Loucy (cell line): ENCODE measurements at regions not wholly inside any gene's neighbourhood (a gene's known extent, or its start where the extent isn't known, plus 50 kb on each side); places are given as distances from the start of the nearest gene placed in this dataset.

Experiments
- H2AFZ ChIP-seq: fragments of 200-600 bp; sonication (generic); 2 replicates; pipeline ENCODE4 v1.6.0; 2016; ENCODE audit warnings: antibody characterized with exemption, mild to moderate bottlenecking, low read length, moderate library complexity
- H3F3A ChIP-seq: fragments of 200-600 bp; 2 replicates; pipeline ENCODE4 v1.6.0; 2016; ENCODE audit warnings: antibody characterized with exemption, low read depth, mild to moderate bottlenecking
- H3K27me3 ChIP-seq: fragments of 200-600 bp; sonication (generic); 2 replicates; pipeline ENCODE4 v1.6.1; 2014; ENCODE audit warnings: low read length, mild to moderate bottlenecking; ENCODE audit not compliant: insufficient read depth, poor library complexity, severe bottlenecking
- H3K36me3 ChIP-seq: fragments of 200-600 bp; sonication (generic); 2 replicates; pipeline ENCODE4 v1.6.1; 2016; ENCODE audit warnings: low read length; ENCODE audit not compliant: insufficient read depth
- H3K4me1 ChIP-seq: fragments of 200-600 bp; sonication (generic); 2 replicates; pipeline ENCODE4 v1.5.1; 2014; ENCODE audit warnings: low read length, mild to moderate bottlenecking; ENCODE audit not compliant: insufficient read depth, poor library complexity, severe bottlenecking
- H3K4me2 ChIP-seq: fragments of 200-600 bp; sonication (generic); 2 replicates; pipeline ENCODE4 v1.6.0; 2014; ENCODE audit warnings: antibody characterized with exemption, low read length, low read depth, mild to moderate bottlenecking; ENCODE audit not compliant: poor library complexity, severe bottlenecking
- H3K4me3 ChIP-seq: fragments of 200-600 bp; sonication (generic); 2 replicates; pipeline ENCODE4 v1.5.1; 2014; ENCODE audit warnings: low read length, mild to moderate bottlenecking, mixed read lengths; ENCODE audit not compliant: poor library complexity, severe bottlenecking
- H3K79me2 ChIP-seq: fragments of 200-600 bp; sonication (generic); 2 replicates; pipeline ENCODE4 v1.6.1; 2014; ENCODE audit warnings: low read length; ENCODE audit not compliant: insufficient read depth
- H3K9ac ChIP-seq: fragments of 200-600 bp; sonication (generic); 2 replicates; pipeline ENCODE4 v1.6.0; 2014; ENCODE audit warnings: mild to moderate bottlenecking, low read depth, low read length, moderate library complexity; ENCODE audit not compliant: poor library complexity, severe bottlenecking
- H3K9me2 ChIP-seq: fragments of 200-600 bp; sonication (generic); replicated peaks from 2 replicates; pipeline ENCODE4 v1.6.1; 2016; ENCODE audit warnings: low read depth, low read length, mixed read lengths
- H3K9me3 ChIP-seq: fragments of 200-600 bp; sonication (generic); 2 replicates; pipeline ENCODE4 v1.6.1; 2014; ENCODE audit warnings: mild to moderate bottlenecking, antibody characterized with exemption, low read length, low read depth; ENCODE audit not compliant: insufficient read depth
- H4K20me1 ChIP-seq: fragments of 200-600 bp; sonication (generic); 2 replicates; pipeline ENCODE4 v1.6.0; 2014; ENCODE audit warnings: antibody characterized with exemption, low read length, mild to moderate bottlenecking; ENCODE audit not compliant: insufficient read depth, poor library complexity, severe bottlenecking
- CTCF ChIP-seq: fragments of 200-600 bp; sonication (generic); conservative IDR thresholded peaks from 2 replicates; pipeline ENCODE4 v1.5.1; 2014; ENCODE audit warnings: mild to moderate bottlenecking, antibody characterized with exemption, low read length
- EZH2phosphoT487 ChIP-seq: fragments of 200-600 bp; IDR thresholded peaks from 2 replicates; pipeline ENCODE4 v1.6.1; 2018; ENCODE audit warnings: antibody characterized with exemption, mild to moderate bottlenecking, moderate library complexity, borderline replicate concordance

GRCh38 chr3:159127021-159127392, 325.2 kb downstream of the MFSD1 start:
- Histone ChIP-seq H3K4me2 (no peak overlapping the region), H3K79me2 (no peaks in the 10 kb centered on the region), H3K4me1 (peaks cover 12% of the 10 kb centered on the region), H4K20me1 (no peaks in the 10 kb centered on the region), H3K36me3 (no peaks in the 10 kb centered on the region), H3F3A (no peaks in the 10 kb centered on the region), H2AFZ (no peak overlapping the region), H3K27me3 (no peaks in the 10 kb centered on the region), H3K9ac (no peak overlapping the region), H3K4me3 (no peak overlapping the region), H3K9me3 (no peaks in the 10 kb centered on the region), H3K9me2 (no peaks in the 10 kb centered on the region)
- TF ChIP-seq CTCF (no peak), EZH2phosphoT487 (no peak)

- H3K9ac ChIP-seq = no peak overlapping the region
- no peaks in the 10 kb centered on the region for H3K9me2 ChIP-seq
- H2AFZ ChIP-seq = no peak overlapping the region
- peaks cover 11% of the 10 kb centered on the region for H3K4me1 ChIP-seq
- no peaks in the 10 kb centered on the region for H3K27me3 ChIP-seq
- TF ChIP-seq CTCF (no peak), EZH2phosphoT487 (no peak)
- no peaks in the 10 kb centered on the region for H4K20me1 ChIP-seq
- no peak overlapping the region for H3K4me2 ChIP-seq
- H3K36me3 ChIP-seq = no peaks in the 10 kb centered on the region
- no peak overlapping the region for H3K4me3 ChIP-seq
- no peaks in the 10 kb centered on the region for H3K9me3 ChIP-seq
- H3K79me2 ChIP-seq = no peaks in the 10 kb centered on the region
- no peaks in the 10 kb centered on the region for H3F3A ChIP-seq
Observed at GRCh38 chr3:159128628-159129027, 326.8 kb downstream of the MFSD1 start.

GRCh38 chr3:159130108-159130507, 328.3 kb downstream of the MFSD1 start:
- H3K9ac ChIP-seq = no peak overlapping the region
- no peaks in the 10 kb centered on the region for H3K9me3 ChIP-seq
- no peaks in the 10 kb centered on the region for H3K27me3 ChIP-seq
- H3K4me1 ChIP-seq = peaks cover 6% of the 10 kb centered on the region
- no peak for TF ChIP-seq EZH2phosphoT487
- TF ChIP-seq CTCF = peak; percentile 74
- H3K36me3 ChIP-seq = no peaks in the 10 kb centered on the region
- H3K4me2 ChIP-seq = no peak overlapping the region
- no peak overlapping the region for H3K4me3 ChIP-seq
- no peaks in the 10 kb centered on the region for H3K79me2 ChIP-seq
- H3K9me2 ChIP-seq = no peaks in the 10 kb centered on the region
- no peaks in the 10 kb centered on the region for H4K20me1 ChIP-seq
- H3F3A ChIP-seq = no peaks in the 10 kb centered on the region
- H2AFZ ChIP-seq = peak overlapping the region; percentile 7; the same call in 1 of the 2 replicates
